Left renal pelvis (tissue), 4 donors: ENCODE measurements at regions not wholly inside any gene's neighbourhood (a gene's known extent, or its start where the extent isn't known, plus 50 kb on each side); places are given as distances from the start of the nearest gene placed in this dataset.
"Not testable (repeated sequence)": the region's sequence is repeated elsewhere in the genome, so short reads cannot be mapped to it uniquely, and the experiment has no call there.

Experiments
- DNase-seq, 4 donors: peaks; one replicate each; pipeline ENCODE4 v3.0.0-alpha.2; 2013; ENCODE audit warnings: low read depth in 4 of 4, low spot score in 3 of 4

- no peak for DNase-seq
Measured at GRCh38 chr13:28607187-28607955, 51.6 kb upstream of the POMP start.

DNA sequence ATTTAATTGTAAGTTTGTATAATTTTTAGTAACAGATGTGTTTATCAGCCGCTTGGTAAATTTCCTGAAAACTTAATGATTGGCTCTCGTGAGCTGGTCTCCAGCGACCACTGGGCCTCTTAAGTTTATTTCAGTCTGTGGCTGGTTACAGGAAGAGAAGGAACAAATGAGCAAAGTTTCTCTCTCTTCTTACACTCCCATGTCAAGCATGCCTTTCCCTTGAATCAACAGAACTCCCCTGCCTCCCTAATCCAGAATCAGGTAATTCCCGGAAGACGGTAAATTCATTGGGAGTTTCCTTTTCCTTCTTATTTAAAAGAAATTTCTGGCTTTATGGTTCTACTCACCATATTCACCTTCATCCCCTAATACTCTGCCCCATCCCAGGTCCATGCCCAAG is 52.5 kb upstream of the POMP start:
- DNase-seq: no peak

DNA sequence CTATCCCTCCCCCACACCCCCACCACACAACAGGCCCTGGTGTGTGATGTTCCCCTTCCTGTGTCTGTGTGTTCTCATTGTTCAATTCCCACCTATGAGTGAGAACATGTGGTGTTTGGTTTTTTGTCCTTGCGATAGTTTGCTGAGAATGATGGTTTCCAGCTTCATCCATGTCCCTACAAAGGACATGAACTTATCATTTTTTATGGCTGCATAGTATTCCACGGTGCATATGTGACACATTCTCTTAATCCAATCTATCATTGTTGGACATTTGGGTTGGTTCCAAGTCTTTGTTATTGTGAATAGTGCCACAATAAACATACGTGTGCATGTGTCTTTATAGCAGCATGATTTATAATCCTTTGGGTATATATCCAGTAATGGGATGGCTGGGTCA is 53.8 kb upstream of the POMP start:
- DNase-seq: not testable (repeated sequence)

DNA sequence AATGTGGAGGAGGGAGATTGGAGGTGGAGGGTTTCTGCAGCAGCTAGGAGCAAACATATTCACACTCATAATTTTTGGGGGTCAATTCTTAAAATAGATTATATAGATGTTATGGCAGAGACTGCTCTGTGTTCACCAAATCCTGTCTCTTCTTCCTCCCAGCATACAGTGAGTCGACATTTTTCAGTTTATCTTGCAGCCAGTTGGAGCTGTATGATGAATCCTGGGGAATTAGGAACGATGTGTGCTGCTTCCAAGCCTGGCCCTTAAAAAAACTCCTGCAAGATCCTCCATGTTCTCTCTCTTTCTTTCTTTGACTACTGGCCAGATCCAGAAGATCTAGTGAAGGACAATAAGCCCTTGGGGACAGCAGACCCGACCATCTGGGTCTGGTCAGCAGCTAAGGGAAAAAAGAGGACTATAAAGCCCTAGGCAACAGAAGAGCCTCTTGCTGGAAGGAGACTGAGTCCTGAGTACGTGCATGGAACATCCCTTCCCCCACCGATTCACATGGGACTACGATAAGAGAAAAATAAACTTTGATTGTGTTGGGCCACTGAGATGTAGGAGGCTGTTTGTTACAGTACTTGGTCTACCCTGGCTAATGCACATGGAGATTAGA is 55.8 kb upstream of the POMP start:
- DNase-seq: no peak

GRCh38 chr13:28602580-28602979 is 56.4 kb upstream of the POMP start:
- DNase-seq: no peak

GRCh38 chr13:28601581-28601980 is 57.3 kb upstream of the POMP start:
- DNase-seq: no peak

DNA sequence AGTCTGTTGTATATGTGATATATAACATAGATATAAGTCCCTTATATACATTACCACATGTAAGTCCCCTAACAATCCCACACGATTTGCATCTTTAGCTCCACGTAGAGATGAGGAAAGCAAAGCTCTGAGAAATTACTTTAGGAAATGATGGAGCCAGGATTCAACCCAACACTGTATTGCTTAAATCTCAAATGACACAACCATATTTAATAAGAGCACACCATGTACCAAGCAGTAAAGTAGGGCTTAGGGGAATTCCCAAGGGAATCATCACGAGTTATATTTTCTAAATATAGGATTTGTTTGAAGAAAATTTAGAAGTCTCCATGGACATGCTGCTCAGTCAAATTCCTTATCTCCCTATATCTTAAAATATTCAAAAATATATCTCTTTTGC is 61.3 kb upstream of the POMP start:
- no peak for DNase-seq

GRCh38 chr13:28590461-28590860 is 68.5 kb upstream of the POMP start:
- DNase-seq: no peak

- no peak for DNase-seq
Measured at GRCh38 chr13:28588296-28588695, 70.6 kb upstream of the POMP start.

GRCh38 chr13:28587174-28587540 is 71.8 kb upstream of the POMP start:
- DNase-seq: no peak

DNA sequence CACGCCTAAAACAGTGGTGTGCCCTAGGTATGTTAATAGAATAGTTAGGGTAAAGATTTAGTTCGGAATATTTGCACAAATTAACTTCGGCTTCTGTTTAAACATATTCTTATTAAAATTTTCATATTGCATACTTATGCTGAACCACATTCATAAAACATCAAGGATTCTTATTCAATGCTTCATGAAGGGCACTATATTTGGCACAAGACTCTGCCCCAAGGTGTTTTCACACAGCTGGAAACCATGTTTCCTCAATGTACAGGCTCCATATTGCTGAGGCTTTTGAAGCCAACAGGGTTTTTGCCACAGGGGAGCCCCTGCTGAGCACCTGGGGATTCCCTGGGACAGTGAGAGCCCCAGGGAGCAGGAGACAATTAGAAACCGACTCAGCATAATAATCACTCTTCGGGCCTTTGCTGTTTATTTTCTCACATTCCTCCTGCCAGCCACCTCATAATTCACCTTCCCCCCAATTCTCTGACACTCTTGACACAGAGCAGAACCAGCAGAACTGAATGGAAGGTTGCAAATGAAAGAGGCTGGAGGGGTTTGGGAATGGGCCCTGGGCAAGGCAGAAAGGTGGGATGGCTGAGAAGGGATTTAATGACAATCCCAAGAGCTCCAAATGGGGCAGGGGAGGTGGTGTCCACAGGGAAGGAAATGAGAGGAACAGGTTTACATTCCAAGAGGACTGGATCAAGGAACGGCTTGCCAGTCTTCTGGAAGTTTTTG is 72.3 kb upstream of the POMP start:
- DNase-seq: no peak

GRCh38 chr13:28585561-28585960 is 73.4 kb upstream of the POMP start:
- no peak for DNase-seq

- no peak for DNase-seq
Measured at GRCh38 chr13:28584873-28585381, 74.0 kb upstream of the POMP start.

DNA sequence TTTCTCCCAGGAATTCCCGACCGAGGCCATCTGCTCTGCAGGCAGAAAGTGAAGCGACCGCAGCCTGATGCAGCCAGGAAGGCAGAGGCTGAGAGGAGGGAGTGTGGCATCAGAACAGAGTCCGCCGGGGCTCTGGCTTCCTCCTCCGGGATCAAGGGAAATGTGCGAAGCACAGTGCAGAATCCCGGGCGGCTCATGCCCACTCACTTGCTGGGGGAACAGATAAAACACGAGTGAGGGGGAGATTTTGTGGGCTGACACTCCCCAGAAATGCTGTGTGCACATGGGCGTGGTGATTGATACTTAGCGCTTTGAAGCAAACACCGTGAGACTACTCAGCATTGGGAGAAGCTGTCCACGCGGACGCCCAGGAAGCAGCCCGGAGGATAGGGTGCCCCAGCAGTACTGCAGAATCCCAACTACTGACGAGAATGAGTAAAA is 75.3 kb upstream of the POMP start:
- DNase-seq: no peak

DNA sequence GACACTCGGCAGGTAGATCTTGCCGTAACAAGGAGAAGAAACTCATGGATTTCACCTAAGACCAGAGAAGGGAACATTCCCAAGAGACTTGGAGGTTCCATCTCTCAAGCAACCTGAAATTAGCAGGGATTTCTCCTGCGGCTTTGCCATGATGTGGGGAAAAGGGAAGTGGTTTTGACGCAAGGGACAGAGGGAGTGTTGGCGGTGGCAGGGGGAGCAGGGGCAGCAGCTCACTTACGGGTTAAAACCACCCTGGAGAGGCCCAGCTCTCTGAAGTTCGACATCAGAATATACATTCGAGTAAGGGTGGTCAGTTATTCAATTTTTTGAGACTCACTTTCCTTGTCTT is 76.1 kb upstream of the POMP start:
- DNase-seq: no peak

GRCh38 chr13:28582225-28582891 is 76.6 kb upstream of the POMP start:
- no peak for DNase-seq

DNA sequence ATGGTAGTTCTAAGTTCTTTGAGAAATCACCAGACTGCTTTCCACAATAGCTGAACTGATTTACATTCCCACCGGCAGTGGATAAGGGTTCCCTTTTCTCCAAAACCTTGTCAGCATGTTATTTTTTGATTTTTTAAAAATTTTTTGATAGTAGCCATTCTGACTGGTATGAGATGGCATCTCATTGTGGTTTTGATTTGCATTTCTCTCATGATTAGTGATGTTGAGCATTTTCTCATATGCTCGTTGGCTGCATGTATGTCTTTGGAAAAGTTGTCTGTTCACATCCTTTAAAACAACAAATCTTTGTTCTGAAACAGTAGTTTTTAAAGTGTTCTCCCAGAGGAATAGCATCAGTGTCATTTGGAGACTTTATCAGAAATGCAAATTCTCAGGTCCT is 77.5 kb upstream of the POMP start:
- DNase-seq: no peak

DNA sequence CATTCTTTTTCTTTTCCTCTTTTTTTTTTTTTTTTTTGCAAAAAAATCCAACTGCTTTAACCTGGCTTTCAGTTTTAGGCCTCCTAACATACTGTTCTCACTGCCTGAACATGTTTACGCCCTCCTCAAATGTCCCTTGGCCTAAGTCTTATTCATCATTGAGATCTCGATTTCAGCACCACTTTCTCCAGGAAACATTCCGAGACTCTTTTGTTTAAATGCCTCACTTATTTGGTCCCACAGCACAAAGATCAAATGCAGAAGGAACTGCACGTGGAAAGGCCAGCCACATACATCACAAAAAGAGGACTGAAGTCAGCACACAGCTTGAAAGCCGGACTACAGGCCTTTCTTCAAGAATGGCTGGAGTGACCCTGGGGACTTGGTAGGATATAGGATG is 79.2 kb upstream of the POMP start:
- DNase-seq: no peak

GRCh38 chr13:28579322-28579721 is 79.6 kb upstream of the POMP start:
- no peak for DNase-seq

DNA sequence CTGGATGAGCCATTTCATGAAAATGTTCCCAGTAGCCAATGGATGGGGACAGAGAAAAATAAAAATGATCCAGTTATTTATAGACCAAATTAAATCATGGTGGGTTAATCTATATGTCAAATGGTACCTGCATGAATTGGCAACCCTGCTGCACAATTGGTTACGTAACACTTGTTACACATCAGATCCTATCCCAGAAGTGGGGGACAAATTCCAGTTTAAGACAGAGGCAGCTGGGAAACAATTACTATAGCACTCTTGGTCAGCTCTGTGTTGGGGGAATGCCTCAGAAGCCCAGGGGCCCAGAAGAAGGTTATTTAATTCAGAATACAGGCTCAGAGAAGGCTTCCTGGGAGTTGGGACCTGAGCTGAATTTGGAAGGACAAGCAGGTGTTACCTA is 81.1 kb upstream of the FLT1 start:
- no peak for DNase-seq

- no peak for DNase-seq
Measured at GRCh38 chr13:28575200-28575599, 80.3 kb upstream of the FLT1 start.
